Left lung (tissue), 4 donors: ENCODE measurements at regions not wholly inside any gene's neighbourhood (a gene's known extent, or its start where the extent isn't known, plus 50 kb on each side); places are given as distances from the start of the nearest gene placed in this dataset.

Experiments used
- ATAC-seq: fragments of 200-7000 bp; cut with Tn5 transposase; one replicate; pipeline ENCODE4 v1.9.1; 2020; ENCODE audit warnings: moderate library complexity
- DNase-seq, 4 donors: peaks; one replicate each; pipeline ENCODE4 v3.0.0-alpha.2; 2013 to 2020
- H3K27ac ChIP-seq, 2 donors: fragments of 200-600 bp; sonication (generic) in 1 of 2; one replicate each; pipeline versions ENCODE4 v1.5.0 to v1.8.0; 2020 to 2021
- H3K27me3 ChIP-seq, 2 donors: fragments of 200-600 bp; sonication (generic) in 1 of 2; one replicate each; pipeline versions ENCODE4 v1.5.0 to v1.8.0; 2020 to 2021
- H3K36me3 ChIP-seq, 2 donors: fragments of 200-600 bp; sonication (generic) in 1 of 2; one replicate each; pipeline versions ENCODE4 v1.5.0 to v1.8.0; 2020 to 2021
- H3K4me1 ChIP-seq, 2 donors: fragments of 200-600 bp; one replicate each; pipeline ENCODE4 v1.8.0; 2021
- H3K4me3 ChIP-seq, 2 donors: fragments of 200-600 bp; sonication (generic) in 1 of 2; one replicate each; pipeline versions ENCODE4 v1.5.0 to v1.8.0; 2020 to 2021; ENCODE audit warnings: mild to moderate bottlenecking in 1 of 2
- H3K9me3 ChIP-seq, 2 donors: fragments of 200-600 bp; sonication (generic) in 1 of 2; one replicate each; pipeline versions ENCODE4 v1.5.0 to v1.8.0; 2020 to 2021
- intact Hi-C, 2 donors: fragments of 100-400 bp; cut with DNase I; formaldehyde crosslinking; loops; one replicate each; pipeline versions ENCODE4 v1.11.2 to v1.14.2; 2022
- TF ChIP-seq, protein P1 (sequence below), 2 donors: fragments of 200-600 bp; sonication (generic) in 1 of 2; IDR thresholded peaks; one replicate each; pipeline versions ENCODE4 v1.5.0 to v1.8.0; 2021; ENCODE audit warnings: antibody characterized with exemption in 2 of 2
- donor health status: DM: no; HTN: yes; CAD: no.
- donor health status: DM: no; HTN: no; CAD: no.

DNA sequence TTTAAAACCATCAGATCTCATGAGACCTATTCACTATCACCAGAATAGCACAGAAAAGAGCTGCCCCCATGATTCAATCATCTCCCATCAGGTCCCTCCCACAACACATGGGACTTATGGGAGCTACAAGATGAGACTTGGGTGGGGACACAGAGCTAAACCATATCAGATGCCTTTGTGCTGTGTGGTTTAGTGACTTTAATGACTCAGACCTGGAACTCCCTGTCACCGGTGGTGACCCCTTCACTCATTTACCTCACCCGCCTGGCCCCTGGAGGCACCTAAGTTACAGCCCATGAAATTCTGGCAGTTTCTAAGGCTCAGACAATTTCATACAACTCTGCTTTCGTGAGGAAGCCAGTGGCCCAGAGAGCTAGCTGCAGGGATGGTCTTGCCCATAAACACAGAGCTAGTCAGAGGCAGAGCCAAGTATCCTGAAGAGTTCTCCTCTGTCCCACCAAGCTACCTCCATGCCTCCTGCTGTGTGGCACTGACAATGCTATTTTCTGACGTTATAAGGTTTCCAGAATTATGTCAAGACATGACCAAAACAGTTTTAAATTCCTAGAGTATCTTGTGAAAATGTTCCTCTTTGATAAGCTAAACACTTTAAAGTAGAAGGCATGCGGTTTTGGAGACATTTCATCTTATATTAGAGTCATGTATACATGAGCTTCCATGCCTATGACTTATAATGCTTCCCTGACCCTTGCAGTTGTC is 231.1 kb upstream of the IL12A start:
- Histone ChIP-seq H3K27ac (no peak overlapping the region), H3K36me3 (no peaks in the 10 kb centered on the region), H3K4me3 (no peak overlapping the region), H3K9me3 (no peaks in the 10 kb centered on the region), H3K4me1 (peaks cover 7 to 11% of the 10 kb centered on the region in 2 donors), H3K27me3 (peaks cover 0 to 3% of the 10 kb centered on the region in 2 donors)
- TF ChIP-seq, protein P1, sequence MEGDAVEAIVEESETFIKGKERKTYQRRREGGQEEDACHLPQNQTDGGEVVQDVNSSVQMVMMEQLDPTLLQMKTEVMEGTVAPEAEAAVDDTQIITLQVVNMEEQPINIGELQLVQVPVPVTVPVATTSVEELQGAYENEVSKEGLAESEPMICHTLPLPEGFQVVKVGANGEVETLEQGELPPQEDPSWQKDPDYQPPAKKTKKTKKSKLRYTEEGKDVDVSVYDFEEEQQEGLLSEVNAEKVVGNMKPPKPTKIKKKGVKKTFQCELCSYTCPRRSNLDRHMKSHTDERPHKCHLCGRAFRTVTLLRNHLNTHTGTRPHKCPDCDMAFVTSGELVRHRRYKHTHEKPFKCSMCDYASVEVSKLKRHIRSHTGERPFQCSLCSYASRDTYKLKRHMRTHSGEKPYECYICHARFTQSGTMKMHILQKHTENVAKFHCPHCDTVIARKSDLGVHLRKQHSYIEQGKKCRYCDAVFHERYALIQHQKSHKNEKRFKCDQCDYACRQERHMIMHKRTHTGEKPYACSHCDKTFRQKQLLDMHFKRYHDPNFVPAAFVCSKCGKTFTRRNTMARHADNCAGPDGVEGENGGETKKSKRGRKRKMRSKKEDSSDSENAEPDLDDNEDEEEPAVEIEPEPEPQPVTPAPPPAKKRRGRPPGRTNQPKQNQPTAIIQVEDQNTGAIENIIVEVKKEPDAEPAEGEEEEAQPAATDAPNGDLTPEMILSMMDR (IDR thresholded peaks at IDR 0.05) = no peak
- no peak for ATAC-seq
- intact Hi-C loops = no loop called here
- DNase-seq = no peak

- Histone ChIP-seq H3K4me1 (peaks cover 7 to 29% of the 10 kb centered on the region in 2 donors), H3K36me3 (no peaks in the 10 kb centered on the region), H3K27me3 (peaks cover 0 to 28% of the 10 kb centered on the region in 2 donors), H3K4me3 (no peak overlapping the region), H3K27ac (no peak overlapping the region), H3K9me3 (no peaks in the 10 kb centered on the region)
- DNase-seq (no peak), ATAC-seq (no peak)
- TF ChIP-seq, protein P1 (IDR thresholded peaks at IDR 0.05) = no peak
- intact Hi-C loops = no loop called here
Observed at GRCh38 chr3:159760046-159760445, 228.6 kb upstream of the IL12A start.

- Histone ChIP-seq H3K36me3 (no peaks in the 10 kb centered on the region), H3K9me3 (no peaks in the 10 kb centered on the region), H3K4me3 (no peak overlapping the region), H3K4me1 (peaks cover 12 to 42% of the 10 kb centered on the region in 2 donors), H3K27me3 (peaks cover 0 to 41% of the 10 kb centered on the region in 2 donors), H3K27ac (peak overlapping the region; percentile 81 to 93)
- ATAC-seq = no peak
- intact Hi-C loops = no loop called here
- TF ChIP-seq, protein P1 (IDR thresholded peaks at IDR 0.05) = no peak
- DNase-seq = peak in 1 of 4 donors; percentile 77
Observed at GRCh38 chr3:159761369-159761768, 227.3 kb upstream of the IL12A start.

DNA sequence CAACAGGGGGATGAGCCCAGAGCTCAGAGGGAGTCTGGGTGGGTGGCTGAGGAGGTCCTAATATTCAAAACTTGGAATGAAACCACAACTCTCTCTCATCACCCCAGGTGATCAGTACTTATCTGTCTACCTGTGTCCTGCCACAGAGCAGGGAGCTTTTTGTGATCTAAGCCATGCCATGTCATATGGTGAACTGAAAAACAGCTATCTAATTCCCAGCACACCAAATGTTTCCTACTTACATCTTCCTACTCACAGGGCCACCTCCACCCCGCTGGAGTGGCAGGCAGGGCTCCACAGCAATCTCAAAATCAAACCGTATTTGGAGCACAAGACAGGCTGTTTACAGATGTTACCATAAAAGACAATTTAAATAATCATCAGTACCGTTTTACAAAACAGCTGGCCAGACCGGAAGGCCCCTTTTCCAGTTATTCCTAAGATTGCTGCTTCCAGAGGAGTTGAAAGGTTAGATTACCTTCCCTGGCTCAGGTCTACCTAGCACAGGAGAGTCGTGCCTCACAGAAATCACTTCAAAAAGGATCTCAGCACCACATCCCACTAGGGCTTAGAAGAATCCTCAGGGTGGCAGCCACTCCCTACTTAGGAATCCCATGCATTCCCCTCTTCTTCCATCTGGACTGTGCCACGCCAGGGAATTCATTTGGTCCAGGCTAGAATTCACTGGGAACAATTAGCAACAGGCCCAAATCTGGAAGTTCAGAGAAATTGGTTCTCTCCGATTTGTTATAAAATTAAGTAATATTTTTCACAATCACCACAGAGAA is 226.6 kb upstream of the IL12A start:
- Histone ChIP-seq H3K4me3 (peak overlapping the region in 1 of 2 donors; percentile 60), H3K27ac (peak overlapping the region; percentile 81 to 93), H3K36me3 (no peaks in the 10 kb centered on the region), H3K4me1 (peaks cover 12 to 49% of the 10 kb centered on the region in 2 donors), H3K9me3 (no peaks in the 10 kb centered on the region), H3K27me3 (peaks cover 0 to 47% of the 10 kb centered on the region in 2 donors)
- TF ChIP-seq, protein P1 (IDR thresholded peaks at IDR 0.05) = no peak
- peak; percentile 9 for ATAC-seq
- no peak for DNase-seq
- intact Hi-C loops = no loop called here

- intact Hi-C loops = no loop called here
- Histone ChIP-seq H3K27ac (peak overlapping the region; percentile 81 to 93), H3K4me3 (peak overlapping the region; percentile 60 to 70), H3K36me3 (no peaks in the 10 kb centered on the region), H3K9me3 (no peaks in the 10 kb centered on the region), H3K27me3 (peaks cover 0 to 47% of the 10 kb centered on the region in 2 donors), H3K4me1 (peaks cover 12 to 52% of the 10 kb centered on the region in 2 donors)
- peak in 3 of 4 donors; percentile 68 to 85 (median 75) for DNase-seq
- ATAC-seq = peak; percentile 38
- TF ChIP-seq, protein P1 (IDR thresholded peaks at IDR 0.05) = no peak
Observed at GRCh38 chr3:159763011-159763601, 225.5 kb upstream of the IL12A start.
